Kidney (tissue), 13 donors: ENCODE measurements at regions not wholly inside any gene's neighbourhood (a gene's known extent, or its start where the extent isn't known, plus 50 kb on each side); places are given as distances from the start of the nearest gene placed in this dataset.

Experiments
- DNase-seq, 5 donors: peaks; one replicate each; pipeline ENCODE4 v3.0.0-alpha.2; 2013 to 2020
- FAIRE-seq: peaks from 2 replicates; lab custom pipeline; 2012; peaks lifted over from hg19 to GRCh38; lab: Jason Lieb, UNC
- H3K27ac ChIP-seq, 2 donors: one replicate each; pipeline ENCODE4 v1.7.0; 2013; ENCODE audit warnings: low read depth in 2 of 2, low read length in 2 of 2, inconsistent platforms in 1 of 2
- H3K27me3 ChIP-seq: one replicate; pipeline ENCODE4 v1.7.1; 2013; ENCODE audit warnings: low read length, inconsistent platforms; ENCODE audit not compliant: control insufficient read depth, insufficient read depth
- H3K36me3 ChIP-seq, 3 donors: one replicate each; pipeline versions ENCODE4 v1.7.0 to v1.7.1; 2013; ENCODE audit warnings: low read length in 3 of 3, control low read depth in 1 of 3, inconsistent platforms in 1 of 3; ENCODE audit not compliant: insufficient read depth in 3 of 3, control insufficient read depth in 2 of 3
- H3K4me1 ChIP-seq, 3 donors: one replicate each; pipeline versions ENCODE4 v1.7.0 to v1.7.1; 2013; ENCODE audit warnings: low read length in 3 of 3, inconsistent platforms in 1 of 3, low read depth in 1 of 3; ENCODE audit not compliant: control insufficient read depth in 2 of 3, insufficient read depth in 2 of 3
- H3K4me3 ChIP-seq, 3 donors: one replicate each; pipeline versions ENCODE4 v1.7.0 to v1.8.1; 2013; ENCODE audit warnings: low read length in 3 of 3, control low read depth in 1 of 3, inconsistent platforms in 1 of 3
- H3K9ac ChIP-seq, 3 donors: one replicate each; pipeline versions ENCODE4 v1.7.0 to v1.7.1; 2013; ENCODE audit warnings: low read length in 3 of 3, control low read depth in 1 of 3, inconsistent platforms in 1 of 3
- H3K9me3 ChIP-seq, 3 donors: one replicate each; pipeline versions ENCODE4 v1.7.0 to v1.7.1; 2013; ENCODE audit warnings: low read length in 3 of 3, control low read depth in 1 of 3, inconsistent platforms in 1 of 3; ENCODE audit not compliant: control insufficient read depth in 2 of 3, insufficient read depth in 1 of 3
- CTCF ChIP-seq: IDR thresholded peaks from 3 replicates; pipeline ENCODE4 v1.5.1; 2012; ENCODE audit warnings: mild to moderate bottlenecking, moderate library complexity, borderline replicate concordance; ENCODE audit not compliant: insufficient read depth; ENCODE audit errors: extremely low read depth
- intact Hi-C: fragments of 100-400 bp; cut with DNase I; formaldehyde crosslinking; loops from one replicate; pipeline ENCODE4 v1.11.1; 2022
- donor health status: control.
- donor health status: control.
- donor health status: control.
- donor health status: control.
- donor health status: control.
- donor health status: DM: yes; HTN: yes; CAD: no.
- donor health status: Normal renal cell carcinoma (clear cell type).

- no peaks in the 10 kb centered on the region for H3K9me3 ChIP-seq
- H3K4me3 ChIP-seq = no peak overlapping the region
- FAIRE-seq (no peak), DNase-seq (no peak)
- intact Hi-C loops = no loop called here
- no peak for TF ChIP-seq CTCF
- H3K27me3 ChIP-seq = no peaks in the 10 kb centered on the region
- no peak overlapping the region for H3K9ac ChIP-seq
- no peaks in the 10 kb centered on the region for H3K4me1 ChIP-seq
- no peak overlapping the region for H3K27ac ChIP-seq
- H3K36me3 ChIP-seq = no peaks in the 10 kb centered on the region
These were observed 557.4 kb upstream of the ZFHX3 start for GRCh38 chr16:73605309-73605708.

GRCh38 chr16:73601911-73602310 lies 554.0 kb upstream of the ZFHX3 start:
- no peaks in the 10 kb centered on the region for H3K27me3 ChIP-seq
- intact Hi-C loops = no loop called here
- H3K4me1 ChIP-seq = no peaks in the 10 kb centered on the region
- FAIRE-seq = no peak
- no peak overlapping the region for H3K27ac ChIP-seq
- no peak for TF ChIP-seq CTCF
- no peak overlapping the region for H3K9ac ChIP-seq
- no peak for DNase-seq
- H3K9me3 ChIP-seq = no peaks in the 10 kb centered on the region
- H3K4me3 ChIP-seq = no peak overlapping the region
- no peaks in the 10 kb centered on the region for H3K36me3 ChIP-seq

- Histone ChIP-seq H3K9ac (no peak overlapping the region), H3K27ac (no peak overlapping the region), H3K4me1 (no peaks in the 10 kb centered on the region), H3K9me3 (no peaks in the 10 kb centered on the region), H3K4me3 (no peak overlapping the region), H3K36me3 (no peaks in the 10 kb centered on the region), H3K27me3 (no peaks in the 10 kb centered on the region)
- intact Hi-C loops = no loop called here
- no peak for FAIRE-seq
- no peak for TF ChIP-seq CTCF
- no peak for DNase-seq
These were observed 551.9 kb upstream of the ZFHX3 start for GRCh38 chr16:73599870-73600269.

- H3K9me3 ChIP-seq = no peaks in the 10 kb centered on the region
- no peaks in the 10 kb centered on the region for H3K36me3 ChIP-seq
- H3K27me3 ChIP-seq = no peaks in the 10 kb centered on the region
- DNase-seq (no peak), FAIRE-seq (no peak)
- no peaks in the 10 kb centered on the region for H3K4me1 ChIP-seq
- no peak overlapping the region for H3K27ac ChIP-seq
- intact Hi-C loops = no loop called here
- TF ChIP-seq CTCF = no peak
- no peak overlapping the region for H3K4me3 ChIP-seq
- H3K9ac ChIP-seq = no peak overlapping the region
These were observed 551.4 kb upstream of the ZFHX3 start for GRCh38 chr16:73599351-73599750.
